ENCODE measurements at regions not wholly inside any gene's neighbourhood (a gene's known extent, or its start where the extent isn't known, plus 50 kb on each side); places are given as distances from the start of the nearest gene placed in this dataset.

GRCh38 chr10:83577421-83577820 is 561.9 kb upstream of the GHITM start:
- H3K4me1 ChIP-seq (replicated peaks in 1 of 4; ENCODE audit: control insufficient read depth in 3 of 4, insufficient read depth in 4 of 4, low read length in 3 of 4): peaks cover 0 to 5% (median 0%) of the 10 kb centered on the region in 4 experiments; a peak in 2 of 7 replicates
- POLR2A ChIA-PET (ENCODE audit: partially characterized antibody): no interaction called here
- no peak overlapping the region for H2BK5ac ChIP-seq (ENCODE audit: low read depth, low read length)
- no peak overlapping the region for H2AFZ ChIP-seq (ENCODE audit: low read length)
- no peaks in the 10 kb centered on the region for H3K36me3 ChIP-seq (ENCODE audit: control insufficient read depth in 2 of 4, insufficient read depth in 4 of 4, low read length in 3 of 4)
- no peak overlapping the region for H2AK5ac ChIP-seq (ENCODE audit: low read depth, low read length)
- no peak overlapping the region for H3K4me3 ChIP-seq (ENCODE audit: extremely low read depth in 1 of 4, insufficient read depth in 2 of 4, low read depth in 3 of 4, low read length in 4 of 4)
- H3K56ac ChIP-seq (replicated peaks; ENCODE audit: insufficient read length, low read depth, low read length): no peak overlapping the region
- H3K4ac ChIP-seq (replicated peaks; ENCODE audit: insufficient read length, low read depth, low read length): no peak overlapping the region
- H3K27me3 ChIP-seq (replicated peaks in 1 of 4; ENCODE audit: control insufficient read depth in 3 of 4, extremely low read depth in 1 of 4, insufficient read depth in 3 of 4, low read length in 3 of 4): no peaks in the 10 kb centered on the region
- H3K18ac ChIP-seq (ENCODE audit: extremely low read depth, low read length): no peak overlapping the region
- no peak overlapping the region for H4K91ac ChIP-seq (replicated peaks; ENCODE audit: insufficient read length, low read length)
- TF ChIP-seq JUND (IDR thresholded peaks at IDR 0.05; ENCODE audit: low read length): no peak
- no peak for TF ChIP-seq ATF3 (IDR thresholded peaks at IDR 0.05; ENCODE audit: insufficient read depth, low read depth, low read length)
- no peak for TF ChIP-seq BACH1 (IDR thresholded peaks at IDR 0.05; ENCODE audit: low read length)
- no peak for TF ChIP-seq TEAD4 (IDR thresholded peaks at IDR 0.05; ENCODE audit: low read depth, low read length)
- no peak for TF ChIP-seq SP1 (IDR thresholded peaks at IDR 0.05; ENCODE audit: low read depth, low read length)
- no peak for TF ChIP-seq SRF (IDR thresholded peaks at IDR 0.05; ENCODE audit: low read depth, low read length)
- no peak for TF ChIP-seq RXRA (IDR thresholded peaks at IDR 0.05; ENCODE audit: insufficient read depth, low read depth, low read length)
- no peak for TF ChIP-seq GTF2F1 (IDR thresholded peaks at IDR 0.05; ENCODE audit: borderline replicate concordance, low read depth, low read length)
- TF ChIP-seq POU5F1 (IDR thresholded peaks at IDR 0.05; ENCODE audit: low read depth, low read length): no peak
- no peak for TF ChIP-seq KDM1A (IDR thresholded peaks at IDR 0.05; ENCODE audit: borderline replicate concordance, low read length)
- no peak for TF ChIP-seq BCL11A (IDR thresholded peaks at IDR 0.05; ENCODE audit: low read depth in 2 of 2, low read length in 2 of 2)
- no peaks in the 10 kb centered on the region for H3K79me2 ChIP-seq (ENCODE audit: control insufficient read depth in 1 of 2, insufficient read depth in 2 of 2, low read length in 2 of 2)
- WGBS, 2 experiments (ENCODE audit: extremely low coverage in 1 of 2, insufficient coverage in 1 of 2, insufficient read length in 1 of 2, insufficient replicate concordance in 2 of 2, low coverage in 1 of 2, low lambda C conversion rate in 2 of 2, missing lambda C conversion rate in 1 of 2): 98% methylated on average over 2 of the region's 2 CpGs; no CpG with 5 or more reads in 1 of the 2 experiments
- H4K8ac ChIP-seq (ENCODE audit: extremely low read depth, insufficient read depth, low read length): no peak overlapping the region
- H4K5ac ChIP-seq (ENCODE audit: insufficient read length, low read depth, low read length): no peak overlapping the region
- H2BK20ac ChIP-seq (ENCODE audit: low read length): no peak overlapping the region
- no peaks in the 10 kb centered on the region for H4K20me1 ChIP-seq (replicated peaks in 1 of 2; ENCODE audit: control insufficient read depth in 1 of 2, insufficient read depth in 2 of 2, low read length in 2 of 2)
- no peak overlapping the region for H3K9ac ChIP-seq (replicated peaks in 1 of 4; ENCODE audit: extremely low read depth in 1 of 4, low read depth in 3 of 4, low read length in 3 of 4)
- no peaks in the 10 kb centered on the region for H3K23me2 ChIP-seq (ENCODE audit: low read depth, low read length)
- DNase-seq (ENCODE audit: low read depth in 1 of 2, low spot score in 2 of 2) (no peak), FAIRE-seq (no peak)
- H2BK12ac ChIP-seq (ENCODE audit: low read depth, low read length): no peak overlapping the region
- H3K23ac ChIP-seq (ENCODE audit: insufficient read length): no peak overlapping the region
- CTCF ChIA-PET (ENCODE audit: partially characterized antibody): interaction anchor here (1.4 kb wide), 1 partner anchor 15 kb away, joined by 3 read pairs; no protein-coding TSS in a partner anchor
- no peak overlapping the region for H2BK15ac ChIP-seq (ENCODE audit: low read length)
- no peak overlapping the region for H2BK120ac ChIP-seq (replicated peaks; ENCODE audit: low read depth, low read length)
- H3K27ac ChIP-seq (ENCODE audit: low read depth, low read length): no peak overlapping the region
- no peaks in the 10 kb centered on the region for H3K79me1 ChIP-seq (ENCODE audit: low read depth, low read length)
- no peak overlapping the region for H3K4me2 ChIP-seq (ENCODE audit: insufficient read depth in 1 of 2, low read depth in 2 of 2, low read length in 2 of 2)
- no peak overlapping the region for H3K14ac ChIP-seq (ENCODE audit: insufficient read length)
- H3K9me3 ChIP-seq (ENCODE audit: insufficient read depth in 2 of 2, low read depth in 1 of 2, low read length in 1 of 2): peaks cover 0 to 7% of the 10 kb centered on the region in 2 experiments; a peak in 1 of 4 replicates
